Neural cell (in vitro differentiated cells): ENCODE measurements at regions not wholly inside any gene's neighbourhood (a gene's known extent, or its start where the extent isn't known, plus 50 kb on each side); places are given as distances from the start of the nearest gene placed in this dataset.

ENCODE experiments used
- H2AFZ ChIP-seq: fragments of 200-600, 300-800 bp; sonication (generic), shearing (Covaris generic); 2 replicates; pipeline ENCODE4 v1.6.0; 2014; ENCODE audit warnings: low read depth, mild to moderate bottlenecking, antibody characterized with exemption, low read length, moderate library complexity
- H3F3A ChIP-seq: fragments of 200-600 bp; shearing (Covaris generic); 2 replicates; pipeline ENCODE4 v1.6.1; 2016; ENCODE audit warnings: mild to moderate bottlenecking, moderate library complexity, mixed read lengths, antibody characterized with exemption, low read length; ENCODE audit not compliant: insufficient read depth, poor library complexity, severe bottlenecking
- H3K27ac ChIP-seq: fragments of 200-600, 300-800 bp; sonication (generic), shearing (Covaris generic); 2 replicates; pipeline ENCODE4 v1.5.1; 2014; ENCODE audit warnings: mild to moderate bottlenecking, low read length, moderate library complexity
- H3K27me3 ChIP-seq: fragments of 300-800, 200-600 bp; sonication (generic), shearing (Covaris generic); 2 replicates; pipeline ENCODE4 v1.6.0; 2014; ENCODE audit warnings: mild to moderate bottlenecking, low read depth, low read length, moderate library complexity; ENCODE audit not compliant: insufficient read depth
- H3K36me3 ChIP-seq: fragments of 300-800, 200-600 bp; sonication (generic), shearing (Covaris generic); 2 replicates; pipeline ENCODE4 v1.5.1; 2014; ENCODE audit warnings: mild to moderate bottlenecking, antibody characterized with exemption, low read length, moderate library complexity; ENCODE audit not compliant: insufficient read depth
- H3K4me2 ChIP-seq: fragments of 300-800, 200-600 bp; sonication (generic), shearing (Covaris generic); 2 replicates; pipeline ENCODE4 v1.6.0; 2014; ENCODE audit warnings: mild to moderate bottlenecking, low read length
- H3K4me3 ChIP-seq: fragments of 300-800, 200-600 bp; sonication (generic), shearing (Covaris generic); 2 replicates; pipeline ENCODE4 v1.5.1; 2014; ENCODE audit warnings: mild to moderate bottlenecking, low read length, moderate library complexity
- H3K79me2 ChIP-seq: fragments of 200-600 bp; shearing (Covaris generic); replicated peaks from 2 replicates; pipeline ENCODE4 v1.6.0; 2014; ENCODE audit warnings: mild to moderate bottlenecking, low read length, moderate library complexity; ENCODE audit not compliant: insufficient read depth
- H3K9ac ChIP-seq: fragments of 300-800, 200-600 bp; sonication (generic), shearing (Covaris generic); 2 replicates; pipeline ENCODE4 v1.6.1; 2016; ENCODE audit warnings: mild to moderate bottlenecking, low read length, mixed read lengths
- H3K9me2 ChIP-seq: fragments of 200-600 bp; shearing (Covaris generic); 2 replicates; pipeline ENCODE4 v1.6.1; 2016; ENCODE audit warnings: mild to moderate bottlenecking, low read length, mixed read lengths; ENCODE audit not compliant: insufficient read depth
- H3K9me3 ChIP-seq: fragments of 200-600, 300-800 bp; sonication (generic), shearing (Covaris generic); 2 replicates; pipeline ENCODE4 v1.6.1; 2016; ENCODE audit warnings: mild to moderate bottlenecking, mixed run types, low read length, moderate library complexity, mixed read lengths
- H4K20me1 ChIP-seq: fragments of 200-600 bp; shearing (Covaris generic); 2 replicates; pipeline ENCODE4 v1.6.1; 2016; ENCODE audit warnings: mild to moderate bottlenecking, mixed run types; ENCODE audit not compliant: insufficient read depth
- EP300 ChIP-seq: fragments of 450-650 bp; conservative IDR thresholded peaks from 2 replicates; pipeline ENCODE4 v1.6.1; 2014; ENCODE audit warnings: antibody characterized with exemption, mild to moderate bottlenecking, moderate library complexity; ENCODE audit not compliant: poor library complexity, severe bottlenecking
- EZH2 ChIP-seq: fragments of 200-600, 300-800 bp; shearing (Covaris generic), sonication (generic); IDR thresholded peaks from 2 replicates; pipeline ENCODE4 v1.6.1; 2014; ENCODE audit warnings: antibody characterized with exemption, low read length, borderline replicate concordance, mild to moderate bottlenecking; ENCODE audit not compliant: insufficient read depth, poor library complexity, severe bottlenecking
- MXI1 ChIP-seq: fragments of 450-650 bp; conservative IDR thresholded peaks from 2 replicates; pipeline ENCODE4 v1.6.1; 2014; ENCODE audit warnings: antibody characterized with exemption, mild to moderate bottlenecking; ENCODE audit not compliant: poor library complexity, severe bottlenecking
- POLR2AphosphoS5 ChIP-seq: IDR thresholded peaks from 2 replicates; pipeline ENCODE4 v1.6.1; 2012
- RAD21 ChIP-seq: fragments of 450-650 bp; conservative IDR thresholded peaks from 2 replicates; pipeline ENCODE4 v1.6.1; 2014; ENCODE audit warnings: antibody characterized with exemption, mild to moderate bottlenecking, moderate library complexity
- SMC3 ChIP-seq: fragments of 450-650 bp; conservative IDR thresholded peaks from 2 replicates; pipeline ENCODE4 v1.6.1; 2014; ENCODE audit warnings: antibody characterized with exemption, mild to moderate bottlenecking, moderate library complexity; ENCODE audit not compliant: poor library complexity
- TAF1 ChIP-seq: IDR thresholded peaks from 2 replicates; pipeline ENCODE4 v1.6.1; 2012; ENCODE audit warnings: low read depth
- TF ChIP-seq, protein P1 (sequence below): fragments of 450-650 bp; IDR thresholded peaks from 2 replicates; pipeline ENCODE4 v1.5.1; 2014; ENCODE audit warnings: antibody characterized with exemption, mild to moderate bottlenecking, moderate library complexity; ENCODE audit not compliant: poor library complexity, severe bottlenecking
- TF ChIP-seq, protein P2 (sequence below): IDR thresholded peaks from 2 replicates; pipeline ENCODE4 v1.6.1; 2012; ENCODE audit warnings: borderline replicate concordance

DNA sequence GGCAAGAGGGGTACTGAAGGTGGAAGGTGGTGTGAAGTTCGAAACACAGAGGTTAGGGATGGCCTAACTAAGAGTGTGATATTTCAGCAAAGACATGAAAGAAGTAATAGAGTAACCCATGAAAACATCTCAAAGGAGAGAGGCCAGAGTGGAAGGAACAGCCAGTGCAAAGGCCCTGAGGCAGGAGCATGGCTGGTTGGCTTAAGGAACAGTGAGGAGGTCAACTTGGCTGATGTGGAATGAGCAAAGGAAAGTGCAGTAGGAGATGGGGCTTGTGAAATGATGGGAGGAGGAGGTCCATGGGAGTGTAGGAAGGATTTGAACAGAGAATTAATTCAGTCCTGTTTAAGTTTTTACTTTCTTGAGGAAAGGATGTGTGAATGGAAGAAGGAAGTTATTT, 178.3 kb upstream of the ZNF608 start:
- H3K9me3 ChIP-seq = no peaks in the 10 kb centered on the region
- TF ChIP-seq EP300 = no peak
- no peak for TF ChIP-seq RAD21
- no peak for TF ChIP-seq TAF1
- TF ChIP-seq MXI1 = no peak
- TF ChIP-seq, protein P1, sequence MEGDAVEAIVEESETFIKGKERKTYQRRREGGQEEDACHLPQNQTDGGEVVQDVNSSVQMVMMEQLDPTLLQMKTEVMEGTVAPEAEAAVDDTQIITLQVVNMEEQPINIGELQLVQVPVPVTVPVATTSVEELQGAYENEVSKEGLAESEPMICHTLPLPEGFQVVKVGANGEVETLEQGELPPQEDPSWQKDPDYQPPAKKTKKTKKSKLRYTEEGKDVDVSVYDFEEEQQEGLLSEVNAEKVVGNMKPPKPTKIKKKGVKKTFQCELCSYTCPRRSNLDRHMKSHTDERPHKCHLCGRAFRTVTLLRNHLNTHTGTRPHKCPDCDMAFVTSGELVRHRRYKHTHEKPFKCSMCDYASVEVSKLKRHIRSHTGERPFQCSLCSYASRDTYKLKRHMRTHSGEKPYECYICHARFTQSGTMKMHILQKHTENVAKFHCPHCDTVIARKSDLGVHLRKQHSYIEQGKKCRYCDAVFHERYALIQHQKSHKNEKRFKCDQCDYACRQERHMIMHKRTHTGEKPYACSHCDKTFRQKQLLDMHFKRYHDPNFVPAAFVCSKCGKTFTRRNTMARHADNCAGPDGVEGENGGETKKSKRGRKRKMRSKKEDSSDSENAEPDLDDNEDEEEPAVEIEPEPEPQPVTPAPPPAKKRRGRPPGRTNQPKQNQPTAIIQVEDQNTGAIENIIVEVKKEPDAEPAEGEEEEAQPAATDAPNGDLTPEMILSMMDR = no peak
- no peaks in the 10 kb centered on the region for H3K36me3 ChIP-seq
- H2AFZ ChIP-seq = no peak overlapping the region
- H3K27ac ChIP-seq = no peak overlapping the region
- H3K4me2 ChIP-seq = no peak overlapping the region
- H3K79me2 ChIP-seq = no peaks in the 10 kb centered on the region
- H3K9ac ChIP-seq = no peak overlapping the region
- no peaks in the 10 kb centered on the region for H3K27me3 ChIP-seq
- H4K20me1 ChIP-seq = no peaks in the 10 kb centered on the region
- H3K9me2 ChIP-seq = no peaks in the 10 kb centered on the region
- no peak overlapping the region for H3K4me3 ChIP-seq
- peaks cover 5% of the 10 kb centered on the region for H3F3A ChIP-seq

DNA sequence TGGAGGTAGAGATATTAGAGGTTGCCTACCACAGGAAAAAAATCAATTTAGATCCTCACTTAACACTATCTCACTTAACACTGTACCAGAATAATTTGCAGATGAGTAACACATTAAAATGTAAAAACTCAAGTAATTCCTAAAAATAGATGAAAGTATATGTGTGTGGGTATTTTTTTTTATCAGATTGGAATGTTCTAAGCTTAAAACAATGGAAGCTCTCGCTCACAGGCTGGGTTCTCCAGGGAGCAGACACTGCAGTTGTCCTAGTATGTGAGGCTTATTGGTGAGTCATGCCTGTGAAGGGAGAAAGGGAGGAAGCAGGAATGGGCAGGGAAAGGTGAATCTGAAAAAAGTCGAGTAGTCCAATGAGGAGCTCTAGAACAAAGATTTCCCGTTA, 181.3 kb upstream of the ZNF608 start:
- H2AFZ ChIP-seq = no peak overlapping the region
- H3K4me3 ChIP-seq = no peak overlapping the region
- H3K36me3 ChIP-seq = no peaks in the 10 kb centered on the region
- H3K4me2 ChIP-seq = no peak overlapping the region
- no peak overlapping the region for H3K27ac ChIP-seq
- no peaks in the 10 kb centered on the region for H3F3A ChIP-seq
- no peaks in the 10 kb centered on the region for H3K79me2 ChIP-seq
- H3K9ac ChIP-seq = no peak overlapping the region
- H3K27me3 ChIP-seq = no peaks in the 10 kb centered on the region
- no peaks in the 10 kb centered on the region for H4K20me1 ChIP-seq
- TF ChIP-seq MXI1 (no peak), EP300 (no peak), POLR2AphosphoS5 (no peak), SMC3 (no peak), RAD21 (no peak), TAF1 (no peak), EZH2 (no peak)
- TF ChIP-seq, protein P1 = no peak
- TF ChIP-seq, protein P2, sequence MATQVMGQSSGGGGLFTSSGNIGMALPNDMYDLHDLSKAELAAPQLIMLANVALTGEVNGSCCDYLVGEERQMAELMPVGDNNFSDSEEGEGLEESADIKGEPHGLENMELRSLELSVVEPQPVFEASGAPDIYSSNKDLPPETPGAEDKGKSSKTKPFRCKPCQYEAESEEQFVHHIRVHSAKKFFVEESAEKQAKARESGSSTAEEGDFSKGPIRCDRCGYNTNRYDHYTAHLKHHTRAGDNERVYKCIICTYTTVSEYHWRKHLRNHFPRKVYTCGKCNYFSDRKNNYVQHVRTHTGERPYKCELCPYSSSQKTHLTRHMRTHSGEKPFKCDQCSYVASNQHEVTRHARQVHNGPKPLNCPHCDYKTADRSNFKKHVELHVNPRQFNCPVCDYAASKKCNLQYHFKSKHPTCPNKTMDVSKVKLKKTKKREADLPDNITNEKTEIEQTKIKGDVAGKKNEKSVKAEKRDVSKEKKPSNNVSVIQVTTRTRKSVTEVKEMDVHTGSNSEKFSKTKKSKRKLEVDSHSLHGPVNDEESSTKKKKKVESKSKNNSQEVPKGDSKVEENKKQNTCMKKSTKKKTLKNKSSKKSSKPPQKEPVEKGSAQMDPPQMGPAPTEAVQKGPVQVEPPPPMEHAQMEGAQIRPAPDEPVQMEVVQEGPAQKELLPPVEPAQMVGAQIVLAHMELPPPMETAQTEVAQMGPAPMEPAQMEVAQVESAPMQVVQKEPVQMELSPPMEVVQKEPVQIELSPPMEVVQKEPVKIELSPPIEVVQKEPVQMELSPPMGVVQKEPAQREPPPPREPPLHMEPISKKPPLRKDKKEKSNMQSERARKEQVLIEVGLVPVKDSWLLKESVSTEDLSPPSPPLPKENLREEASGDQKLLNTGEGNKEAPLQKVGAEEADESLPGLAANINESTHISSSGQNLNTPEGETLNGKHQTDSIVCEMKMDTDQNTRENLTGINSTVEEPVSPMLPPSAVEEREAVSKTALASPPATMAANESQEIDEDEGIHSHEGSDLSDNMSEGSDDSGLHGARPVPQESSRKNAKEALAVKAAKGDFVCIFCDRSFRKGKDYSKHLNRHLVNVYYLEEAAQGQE = no peak
- H3K9me3 ChIP-seq = no peaks in the 10 kb centered on the region
- no peaks in the 10 kb centered on the region for H3K9me2 ChIP-seq
